ENCODE measurements at regions not wholly inside any gene's neighbourhood (a gene's known extent, or its start where the extent isn't known, plus 50 kb on each side); places are given as distances from the start of the nearest gene placed in this dataset.

DNA sequence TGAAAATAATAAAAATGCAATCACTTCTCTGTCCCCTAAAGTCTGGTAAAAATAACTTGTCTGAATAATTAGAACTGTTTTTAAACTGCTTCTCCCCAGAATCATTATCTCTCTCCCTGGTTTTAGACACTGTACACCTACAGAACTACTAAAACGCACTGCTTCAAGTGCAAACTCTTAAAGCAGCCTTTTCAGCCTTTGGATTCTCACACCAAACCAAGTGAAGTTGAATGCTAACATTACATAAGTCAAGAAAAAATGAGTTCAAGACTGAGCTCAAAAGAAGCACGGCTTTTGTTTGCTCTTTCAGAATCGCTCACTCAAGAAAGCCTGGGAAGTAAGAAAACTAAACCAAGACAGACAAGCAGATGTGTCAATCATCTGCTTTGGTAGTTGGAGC, 188.8 kb downstream of the LSM5 start:
- Histone ChIP-seq H3K4me1 (peaks cover 0 to 17% (median 13%) of the 10 kb centered on the region in 6 donors), H3K27ac (no peak overlapping the region), H3K9me3 (no peaks in the 10 kb centered on the region), H3K36me3 (no peaks in the 10 kb centered on the region), H3K27me3 (replicated peaks in 1 of 7) (peaks cover 0 to 74% (median 33%) of the 10 kb centered on the region in 7 donors), H3K4me3 (no peak overlapping the region)
- no peak for DNase-seq
- intact Hi-C loops (cut with DNase I; ENCODE audit: low total_unique reads), result no loop called here
- TF ChIP-seq POLR2A (IDR thresholded peaks at IDR 0.05), result no peak
- TF ChIP-seq, protein P1, sequence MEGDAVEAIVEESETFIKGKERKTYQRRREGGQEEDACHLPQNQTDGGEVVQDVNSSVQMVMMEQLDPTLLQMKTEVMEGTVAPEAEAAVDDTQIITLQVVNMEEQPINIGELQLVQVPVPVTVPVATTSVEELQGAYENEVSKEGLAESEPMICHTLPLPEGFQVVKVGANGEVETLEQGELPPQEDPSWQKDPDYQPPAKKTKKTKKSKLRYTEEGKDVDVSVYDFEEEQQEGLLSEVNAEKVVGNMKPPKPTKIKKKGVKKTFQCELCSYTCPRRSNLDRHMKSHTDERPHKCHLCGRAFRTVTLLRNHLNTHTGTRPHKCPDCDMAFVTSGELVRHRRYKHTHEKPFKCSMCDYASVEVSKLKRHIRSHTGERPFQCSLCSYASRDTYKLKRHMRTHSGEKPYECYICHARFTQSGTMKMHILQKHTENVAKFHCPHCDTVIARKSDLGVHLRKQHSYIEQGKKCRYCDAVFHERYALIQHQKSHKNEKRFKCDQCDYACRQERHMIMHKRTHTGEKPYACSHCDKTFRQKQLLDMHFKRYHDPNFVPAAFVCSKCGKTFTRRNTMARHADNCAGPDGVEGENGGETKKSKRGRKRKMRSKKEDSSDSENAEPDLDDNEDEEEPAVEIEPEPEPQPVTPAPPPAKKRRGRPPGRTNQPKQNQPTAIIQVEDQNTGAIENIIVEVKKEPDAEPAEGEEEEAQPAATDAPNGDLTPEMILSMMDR (IDR thresholded peaks at IDR 0.05 in 8 of 11, conservative IDR thresholded peaks at IDR 0.05 in 3 of 11), result no peak
- 84 to 91% (median 88%) methylated on average over 3 of the region's 3 CpGs for WGBS, 5 donors

DNA sequence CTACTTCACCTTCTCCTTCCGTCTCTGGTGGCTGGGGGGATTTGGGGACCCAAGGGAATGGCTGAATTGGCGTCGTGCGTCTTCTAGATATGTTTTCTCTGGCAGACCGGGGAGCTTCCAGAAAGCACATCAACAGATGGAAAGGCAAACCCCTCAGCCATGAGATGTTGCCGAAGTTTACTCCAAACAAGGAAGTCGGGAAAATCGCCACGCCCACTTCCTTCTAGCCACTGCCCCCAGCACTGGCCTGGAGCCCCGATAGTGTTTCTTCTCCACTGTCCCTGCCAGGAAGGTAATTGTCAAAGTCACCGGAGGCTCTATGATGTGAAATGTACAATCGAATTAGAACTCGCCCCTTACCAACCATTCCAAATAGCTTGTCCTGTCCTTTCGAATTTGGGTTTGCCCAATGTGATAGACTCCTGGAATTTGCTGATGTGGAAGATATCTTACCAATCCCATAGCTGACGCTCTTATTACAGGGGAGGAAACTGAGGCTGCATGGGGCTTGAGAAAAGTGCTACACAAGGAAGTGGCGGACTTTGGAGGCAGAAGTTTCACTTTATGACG, 191.0 kb downstream of the LSM5 start:
- Histone ChIP-seq H3K4me3 (peak overlapping the region in 7 of 8 donors; percentile 22 to 61 (median 35)), H3K9me3 (no peaks in the 10 kb centered on the region), H3K27me3 (replicated peaks in 1 of 7) (peaks cover 0 to 64% (median 33%) of the 10 kb centered on the region in 7 donors), H3K36me3 (no peaks in the 10 kb centered on the region), H3K27ac (peak overlapping the region in 1 of 8 donors; percentile 23), H3K4me1 (peaks cover 0 to 17% (median 13%) of the 10 kb centered on the region in 6 donors)
- TF ChIP-seq POLR2AphosphoS5 (IDR thresholded peaks at IDR 0.05), result no peak
- TF ChIP-seq, protein P1 (IDR thresholded peaks at IDR 0.05 in 8 of 11, conservative IDR thresholded peaks at IDR 0.05 in 3 of 11), result no peak
- no peak for TF ChIP-seq POLR2A (IDR thresholded peaks at IDR 0.05)
- 22 to 31% (median 28%) methylated on average over 14 to 17 of the region's 17 CpGs for WGBS, 5 donors
- intact Hi-C loops (cut with DNase I; ENCODE audit: low total_unique reads), result no loop called here
- no peak for DNase-seq

DNA sequence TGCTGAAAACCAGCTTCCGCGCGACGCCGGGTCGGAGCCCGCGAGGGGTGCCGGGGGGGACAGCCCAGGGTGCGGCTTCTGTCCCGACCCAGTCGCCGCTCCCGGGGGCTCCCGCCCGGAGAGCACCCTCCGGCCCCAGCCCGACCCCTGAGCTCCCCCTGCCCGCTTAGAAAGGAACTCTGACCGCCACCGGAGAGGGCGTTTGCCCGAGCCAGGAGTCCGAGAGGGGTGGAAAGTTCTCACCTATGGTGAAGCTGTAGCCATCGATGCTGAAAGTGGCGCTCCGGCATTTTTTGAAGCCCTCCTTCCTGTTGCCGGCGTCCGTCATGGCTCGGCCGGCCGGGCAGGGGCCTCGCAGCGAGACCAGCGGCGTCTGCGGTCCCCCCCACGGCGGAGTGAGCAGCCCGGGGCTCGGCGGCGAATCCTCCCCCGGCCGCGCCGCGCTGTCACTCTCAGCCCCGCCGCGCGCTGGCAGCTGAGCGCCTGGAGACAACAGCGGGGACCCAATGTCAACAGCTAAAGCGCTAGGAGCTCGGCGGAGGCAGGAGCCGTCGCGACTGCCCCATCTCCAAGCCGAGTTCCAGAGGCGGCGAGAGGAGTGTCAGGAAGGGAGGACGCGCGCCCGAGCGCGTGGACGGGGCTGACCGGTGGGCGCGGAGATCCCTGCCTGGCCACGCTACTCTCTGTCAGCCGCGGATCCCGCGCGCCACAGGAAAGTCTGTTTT, 191.6 kb downstream of the LSM5 start:
- no peak for TF ChIP-seq POLR2AphosphoS5 (IDR thresholded peaks at IDR 0.05)
- TF ChIP-seq POLR2A (IDR thresholded peaks at IDR 0.05), result no peak
- TF ChIP-seq, protein P1 (IDR thresholded peaks at IDR 0.05 in 8 of 11, conservative IDR thresholded peaks at IDR 0.05 in 3 of 11), result no peak
- intact Hi-C loops (cut with DNase I; ENCODE audit: low total_unique reads), result no loop called here
- no peak for DNase-seq
- Histone ChIP-seq H3K9me3 (no peaks in the 10 kb centered on the region), H3K4me3 (peak overlapping the region; percentile 20 to 61 (median 35)), H3K27ac (peak overlapping the region in 2 of 8 donors; percentile 1 to 23), H3K27me3 (replicated peaks in 1 of 7) (peaks cover 0 to 63% (median 33%) of the 10 kb centered on the region in 7 donors), H3K36me3 (no peaks in the 10 kb centered on the region), H3K4me1 (peaks cover 0 to 17% (median 13%) of the 10 kb centered on the region in 6 donors)
- 2 to 10% (median 4%) methylated on average over 18 to 80 of the region's 80 CpGs for WGBS, 5 donors

DNA sequence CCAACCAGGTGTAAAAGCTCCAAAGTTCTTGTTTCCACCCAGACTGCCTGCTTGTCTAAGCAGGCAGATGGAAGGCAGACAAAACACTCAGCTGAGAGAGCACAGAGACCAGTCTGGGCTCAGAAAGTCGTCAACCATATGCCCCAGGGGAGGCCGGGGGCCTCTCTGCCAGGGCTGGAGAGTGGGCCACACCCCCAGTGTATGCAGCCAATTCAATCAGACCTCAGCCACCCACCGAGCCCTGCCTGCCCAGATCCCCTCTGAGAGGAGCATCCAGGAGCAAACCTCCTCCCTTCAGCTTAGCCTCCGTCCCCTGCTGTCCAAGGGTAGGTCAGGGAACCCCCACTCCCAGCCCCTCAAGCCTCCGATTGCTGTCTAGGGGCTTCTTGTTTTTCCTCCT, 196.3 kb downstream of the LSM5 start:
- intact Hi-C loops (cut with DNase I; ENCODE audit: low total_unique reads), result no loop called here
- DNase-seq, result no peak
- 51 to 75% (median 71%) methylated on average over 5 of the region's 5 CpGs for WGBS, 5 donors
- Histone ChIP-seq H3K4me3 (no peak overlapping the region), H3K27ac (no peak overlapping the region), H3K27me3 (replicated peaks in 1 of 7) (peaks cover 0 to 31% (median 16%) of the 10 kb centered on the region in 7 donors), H3K36me3 (no peaks in the 10 kb centered on the region), H3K9me3 (no peaks in the 10 kb centered on the region), H3K4me1 (peaks cover 0 to 8% (median 8%) of the 10 kb centered on the region in 6 donors)
- no peak for TF ChIP-seq POLR2A (IDR thresholded peaks at IDR 0.05)
- TF ChIP-seq POLR2AphosphoS5 (IDR thresholded peaks at IDR 0.05), result no peak
- TF ChIP-seq, protein P1 (IDR thresholded peaks at IDR 0.05 in 8 of 11, conservative IDR thresholded peaks at IDR 0.05 in 3 of 11), result no peak

All from spleen (tissue), 11 donors.